ENCODE measurements at regions not wholly inside any gene's neighbourhood (a gene's known extent, or its start where the extent isn't known, plus 50 kb on each side); places are given as distances from the start of the nearest gene placed in this dataset.

DNA sequence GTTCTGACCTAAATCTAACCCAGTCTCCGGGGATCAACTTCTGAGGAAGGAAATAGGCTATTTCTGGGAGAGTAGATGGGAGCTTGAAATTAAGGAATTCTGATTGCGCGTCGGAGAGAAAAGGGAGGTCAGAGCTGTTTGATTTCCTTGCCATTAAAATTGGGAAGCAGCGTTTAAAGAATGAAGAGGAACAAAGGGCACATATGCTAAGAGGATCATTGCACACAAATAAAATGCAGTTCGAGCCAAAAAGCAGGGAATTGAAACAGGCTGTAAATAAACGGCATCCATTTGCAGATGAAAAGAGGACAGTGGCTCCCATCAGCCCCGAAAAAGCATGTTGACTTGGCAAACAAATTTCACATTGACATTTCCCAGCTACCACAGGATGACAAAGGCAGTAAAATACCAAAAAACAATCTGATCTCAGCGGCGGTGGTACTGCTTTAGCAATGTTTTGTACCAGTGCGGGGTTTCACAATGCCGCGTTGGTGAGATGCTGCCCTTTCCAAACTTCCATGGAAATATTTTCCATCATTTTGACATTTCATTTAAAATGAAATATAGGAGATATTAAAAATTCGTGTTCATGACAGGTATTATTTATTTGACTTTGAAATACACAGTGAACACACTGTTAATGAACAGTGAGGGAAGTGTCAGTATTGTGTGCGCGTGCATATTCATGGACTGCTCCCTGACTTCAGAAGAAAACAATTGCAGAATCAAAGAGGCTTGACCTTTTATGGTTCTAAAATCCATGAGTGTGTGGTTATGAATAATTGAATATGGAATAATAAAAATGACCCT is 108.8 kb downstream of the SQOR start:
- no peak for DNase-seq (ENCODE audit: low read depth)
- TF ChIP-seq POLR2A (IDR thresholded peaks at IDR 0.05; ENCODE audit: extremely low read depth, insufficient read length) (no peak), MYC (IDR thresholded peaks at IDR 0.05; ENCODE audit: low read depth, low read length) (no peak)
- TF ChIP-seq, protein P1, sequence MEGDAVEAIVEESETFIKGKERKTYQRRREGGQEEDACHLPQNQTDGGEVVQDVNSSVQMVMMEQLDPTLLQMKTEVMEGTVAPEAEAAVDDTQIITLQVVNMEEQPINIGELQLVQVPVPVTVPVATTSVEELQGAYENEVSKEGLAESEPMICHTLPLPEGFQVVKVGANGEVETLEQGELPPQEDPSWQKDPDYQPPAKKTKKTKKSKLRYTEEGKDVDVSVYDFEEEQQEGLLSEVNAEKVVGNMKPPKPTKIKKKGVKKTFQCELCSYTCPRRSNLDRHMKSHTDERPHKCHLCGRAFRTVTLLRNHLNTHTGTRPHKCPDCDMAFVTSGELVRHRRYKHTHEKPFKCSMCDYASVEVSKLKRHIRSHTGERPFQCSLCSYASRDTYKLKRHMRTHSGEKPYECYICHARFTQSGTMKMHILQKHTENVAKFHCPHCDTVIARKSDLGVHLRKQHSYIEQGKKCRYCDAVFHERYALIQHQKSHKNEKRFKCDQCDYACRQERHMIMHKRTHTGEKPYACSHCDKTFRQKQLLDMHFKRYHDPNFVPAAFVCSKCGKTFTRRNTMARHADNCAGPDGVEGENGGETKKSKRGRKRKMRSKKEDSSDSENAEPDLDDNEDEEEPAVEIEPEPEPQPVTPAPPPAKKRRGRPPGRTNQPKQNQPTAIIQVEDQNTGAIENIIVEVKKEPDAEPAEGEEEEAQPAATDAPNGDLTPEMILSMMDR (IDR thresholded peaks at IDR 0.05; ENCODE audit: low read depth, low read length) = no peak
- TF ChIP-seq, protein P2, sequence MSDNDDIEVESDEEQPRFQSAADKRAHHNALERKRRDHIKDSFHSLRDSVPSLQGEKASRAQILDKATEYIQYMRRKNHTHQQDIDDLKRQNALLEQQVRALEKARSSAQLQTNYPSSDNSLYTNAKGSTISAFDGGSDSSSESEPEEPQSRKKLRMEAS (IDR thresholded peaks at IDR 0.05; ENCODE audit: low read depth, low read length) = no peak
- H3K4me3 ChIP-seq (ENCODE audit: low read depth, low read length) = no peak overlapping the region

DNA sequence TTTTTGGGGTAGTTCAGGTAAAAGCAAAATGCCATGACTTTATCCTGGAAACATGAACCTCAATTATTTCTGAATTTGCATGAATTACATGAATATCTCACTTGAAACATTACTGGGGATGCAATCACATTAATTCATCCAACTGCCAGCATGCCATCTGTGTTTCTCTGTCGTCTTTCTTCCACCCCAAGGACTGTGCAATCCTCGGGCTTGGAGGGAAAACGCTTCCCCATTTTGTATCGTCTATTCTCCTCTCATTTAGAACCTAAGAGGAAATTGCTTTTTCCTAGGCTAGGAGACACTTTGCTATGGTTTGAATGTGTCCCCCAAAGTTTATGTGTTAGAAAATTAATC is 109.4 kb downstream of the SQOR start:
- TF ChIP-seq MYC (IDR thresholded peaks at IDR 0.05; ENCODE audit: low read depth, low read length) (no peak), POLR2A (IDR thresholded peaks at IDR 0.05; ENCODE audit: extremely low read depth, insufficient read length) (no peak)
- TF ChIP-seq, protein P1 (IDR thresholded peaks at IDR 0.05; ENCODE audit: low read depth, low read length) = no peak
- TF ChIP-seq, protein P2 (IDR thresholded peaks at IDR 0.05; ENCODE audit: low read depth, low read length) = no peak
- DNase-seq (ENCODE audit: low read depth) = peak; percentile 2
- H3K4me3 ChIP-seq (ENCODE audit: low read depth, low read length) = no peak overlapping the region

DNA sequence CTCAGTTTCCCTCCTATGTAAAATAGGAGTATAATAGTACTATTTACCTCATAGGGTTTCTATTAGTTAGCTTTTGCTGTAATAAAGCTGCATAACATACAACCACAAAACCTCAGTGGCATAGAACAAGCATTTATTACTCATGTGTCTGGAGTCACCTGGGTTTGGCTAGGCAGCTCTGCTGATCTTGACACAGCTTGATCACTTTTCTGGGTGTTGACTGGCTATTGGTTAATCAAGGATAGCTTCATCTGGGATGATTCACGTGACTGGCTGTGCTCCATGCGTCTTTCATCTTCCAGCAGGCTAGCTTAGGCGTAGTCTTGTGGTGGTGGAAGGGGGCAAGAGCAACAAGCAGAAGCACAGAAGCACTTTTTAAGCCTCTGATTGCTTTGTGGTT is 112.6 kb downstream of the SQOR start:
- no peak for DNase-seq (ENCODE audit: low read depth)
- H3K4me3 ChIP-seq (ENCODE audit: low read depth, low read length) = no peak overlapping the region
- TF ChIP-seq, protein P2 (IDR thresholded peaks at IDR 0.05; ENCODE audit: low read depth, low read length) = no peak
- TF ChIP-seq, protein P1 (IDR thresholded peaks at IDR 0.05; ENCODE audit: low read depth, low read length) = no peak
- TF ChIP-seq POLR2A (IDR thresholded peaks at IDR 0.05; ENCODE audit: extremely low read depth, insufficient read length) (no peak), MYC (IDR thresholded peaks at IDR 0.05; ENCODE audit: low read depth, low read length) (no peak)

DNA sequence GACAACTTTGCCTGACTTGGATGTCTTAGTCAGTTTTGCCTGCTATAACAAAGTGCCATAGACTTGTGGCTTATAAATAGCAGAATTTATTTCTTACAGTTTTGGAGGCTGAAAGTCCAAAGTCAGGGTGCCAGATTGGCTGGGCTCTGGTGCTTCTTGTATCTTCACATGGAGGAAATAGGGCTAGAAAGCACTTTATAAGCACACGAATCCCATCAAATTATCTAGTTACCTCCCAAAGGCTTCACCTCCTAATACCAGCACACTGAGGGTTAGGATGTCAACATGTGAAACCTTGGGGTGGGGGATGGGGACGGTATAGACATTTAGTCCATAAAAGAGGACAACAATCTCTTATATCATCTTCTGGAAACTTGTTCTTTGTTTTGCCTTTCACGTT is 116.8 kb downstream of the SQOR start:
- no peak for TF ChIP-seq MYC (IDR thresholded peaks at IDR 0.05; ENCODE audit: low read depth, low read length)
- TF ChIP-seq, protein P2 (IDR thresholded peaks at IDR 0.05; ENCODE audit: low read depth, low read length) = no peak
- TF ChIP-seq, protein P1 (IDR thresholded peaks at IDR 0.05; ENCODE audit: low read depth, low read length) = no peak
- TF ChIP-seq POLR2A (IDR thresholded peaks at IDR 0.05; ENCODE audit: extremely low read depth, insufficient read length) = no peak
- DNase-seq (ENCODE audit: low read depth) = no peak
- H3K4me3 ChIP-seq (ENCODE audit: low read depth, low read length) = no peak overlapping the region

DNA sequence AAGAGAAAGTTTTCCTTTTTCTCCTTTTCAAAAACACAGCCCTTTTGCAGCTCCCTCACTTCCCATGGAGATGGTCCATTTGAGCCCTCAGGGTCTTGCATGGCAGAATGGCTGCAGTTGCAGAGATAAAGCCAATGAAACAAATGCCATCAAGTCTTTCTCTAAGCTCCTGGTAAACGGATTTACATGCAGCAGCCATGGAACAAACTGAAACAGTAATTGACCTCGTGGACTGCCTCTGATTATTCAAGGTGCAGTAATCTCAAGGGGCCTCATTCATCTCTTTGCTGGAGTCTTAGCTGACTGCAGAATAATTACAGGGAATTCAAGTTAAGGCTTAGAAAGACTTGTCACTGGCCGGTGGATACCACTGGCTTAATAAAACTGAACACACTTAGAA is 125.1 kb downstream of the SQOR start:
- no peak for DNase-seq (ENCODE audit: low read depth)
- TF ChIP-seq POLR2A (IDR thresholded peaks at IDR 0.05; ENCODE audit: extremely low read depth, insufficient read length) (no peak), MYC (IDR thresholded peaks at IDR 0.05; ENCODE audit: low read depth, low read length) (no peak)
- TF ChIP-seq, protein P1 (IDR thresholded peaks at IDR 0.05; ENCODE audit: low read depth, low read length) = no peak
- TF ChIP-seq, protein P2 (IDR thresholded peaks at IDR 0.05; ENCODE audit: low read depth, low read length) = no peak

More for the DNA sequence above, 125.1 kb downstream of the SQOR start:
- no peak overlapping the region for H3K4me3 ChIP-seq (ENCODE audit: low read depth, low read length)
